Endothelial cell of umbilical vein (primary cell): ENCODE measurements at regions not wholly inside any gene's neighbourhood (a gene's known extent, or its start where the extent isn't known, plus 50 kb on each side); places are given as distances from the start of the nearest gene placed in this dataset.

Source experiments
- BruUV-seq: library from RNA; stranded (reverse); fragments of 400-500 nt; replicated peaks from 2 replicates; lab custom pipeline; 2021; lab: Mats Ljungman, UMichigan
- CTCF ChIA-PET: fragments of 300-600, 350-600 bp; sonication (Branson Sonifier 250); formaldehyde crosslinking; loops from one replicate; lab custom pipeline; 2021; ENCODE audit warnings: antibody characterized with exemption, inconsistent platforms; lab: Charles Lee
- POLR2A ChIA-PET: fragments of 300-600, 350-600 bp; sonication (Branson Sonifier 250); formaldehyde crosslinking; loops from one replicate; lab custom pipeline; 2021; ENCODE audit warnings: antibody characterized with exemption, inconsistent platforms; lab: Charles Lee
- DNase-seq: peaks from one replicate; pipeline ENCODE4 v3.0.0-alpha.2; 2011; ENCODE audit warnings: low read depth, low spot score
- FAIRE-seq: peaks from 2 replicates; lab custom pipeline; 2011; peaks lifted over from hg19 to GRCh38; lab: Jason Lieb, UNC
- H2AFZ ChIP-seq: 2 replicates; pipeline ENCODE4 v1.6.0; 2012; ENCODE audit warnings: low read depth, low read length, control low read depth, inconsistent platforms
- H3K27ac ChIP-seq: 2 replicates; pipeline ENCODE4 v1.5.1; 2011; ENCODE audit warnings: low read depth, mild to moderate bottlenecking, control low read depth, low read length, moderate library complexity; ENCODE audit not compliant: insufficient read depth
- H3K27me3 ChIP-seq, 2 experiments: 2 replicates each; pipeline versions ENCODE4 v1.6.0 to v1.6.1; 2011; ENCODE audit warnings: low read length in 2 of 2, mixed read lengths in 1 of 2; ENCODE audit not compliant: control insufficient read depth in 2 of 2, insufficient read depth in 2 of 2
- H3K36me3 ChIP-seq, 2 experiments: 2 replicates in 1 of 2; 3 replicates in 1 of 2; pipeline ENCODE4 v1.5.1; 2011; ENCODE audit warnings: low read length in 2 of 2, mild to moderate bottlenecking in 1 of 2, moderate library complexity in 1 of 2; ENCODE audit not compliant: control insufficient read depth in 2 of 2, insufficient read depth in 2 of 2; ENCODE audit errors: extremely low read depth in 1 of 2
- H3K4me1 ChIP-seq: 3 replicates; pipeline ENCODE4 v1.5.1; 2011; ENCODE audit warnings: mild to moderate bottlenecking, low read length; ENCODE audit not compliant: control insufficient read depth, insufficient read depth; ENCODE audit errors: extremely low read depth
- H3K4me2 ChIP-seq: 2 replicates; pipeline ENCODE4 v1.6.1; 2011; ENCODE audit warnings: low read length, control low read depth, mixed read lengths; ENCODE audit not compliant: insufficient read depth
- H3K4me3 ChIP-seq, 3 experiments: fragments of 200-600 bp in 1 of 3; sonication (generic), shearing (Covaris generic) in 1 of 3; replicated peaks in 1 of 3; 2 replicates each; pipeline ENCODE4 v1.5.1; 2011 to 2016; ENCODE audit warnings: control low read depth in 3 of 3, low read length in 3 of 3, mild to moderate bottlenecking in 2 of 3, inconsistent platforms in 1 of 3, low read depth in 1 of 3, moderate library complexity in 1 of 3; ENCODE audit not compliant: insufficient read depth in 1 of 3
- H3K79me2 ChIP-seq: 2 replicates; pipeline ENCODE4 v1.6.0; 2012; ENCODE audit warnings: low read length, inconsistent platforms; ENCODE audit not compliant: control insufficient read depth, insufficient read depth
- H3K9ac ChIP-seq: replicated peaks from 2 replicates; pipeline ENCODE3; 2011; ENCODE audit warnings: low read length, control low read depth; ENCODE audit not compliant: insufficient read depth; ENCODE audit errors: extremely low read depth
- H3K9me1 ChIP-seq: replicated peaks from 3 replicates; pipeline ENCODE4 v1.6.0; 2011; ENCODE audit warnings: mild to moderate bottlenecking, low read length; ENCODE audit not compliant: control insufficient read depth, insufficient read depth; ENCODE audit errors: extremely low read depth
- H3K9me3 ChIP-seq: replicated peaks from 2 replicates; pipeline ENCODE4 v1.5.1; 2012; ENCODE audit warnings: low read length, inconsistent platforms; ENCODE audit not compliant: control insufficient read depth, insufficient read depth
- H4K20me1 ChIP-seq: replicated peaks from 2 replicates; pipeline ENCODE3; 2011; ENCODE audit warnings: mild to moderate bottlenecking, low read length; ENCODE audit not compliant: control insufficient read depth, insufficient read depth; ENCODE audit errors: extremely low read depth
- CTCF ChIP-seq, 2 donors: IDR thresholded peaks; 1 replicate in 1 of 2; 2 replicates in 1 of 2; pipeline ENCODE4 v1.5.1; 2011; ENCODE audit warnings: low read length in 2 of 2, mild to moderate bottlenecking in 2 of 2, moderate library complexity in 2 of 2, control low read depth in 1 of 2, inconsistent platforms in 1 of 2, low read depth in 1 of 2; ENCODE audit not compliant: insufficient read depth in 1 of 2; ENCODE audit errors: extremely low read depth in 1 of 2
- FOS ChIP-seq: IDR thresholded peaks from 2 replicates; pipeline ENCODE4 v1.6.1; 2011; ENCODE audit warnings: mild to moderate bottlenecking, low read length, moderate library complexity, borderline replicate concordance; ENCODE audit not compliant: insufficient read depth
- JUN ChIP-seq: IDR thresholded peaks from 2 replicates; pipeline ENCODE4 v1.6.1; 2011; ENCODE audit warnings: borderline replicate concordance, low read depth; ENCODE audit not compliant: insufficient read length, insufficient read depth
- MYC ChIP-seq: IDR thresholded peaks from one replicate; pipeline ENCODE4 v1.6.1; 2011; ENCODE audit warnings: mild to moderate bottlenecking, low read depth, low read length
- POLR2A ChIP-seq: IDR thresholded peaks from 2 replicates; pipeline ENCODE4 v1.6.1; 2012; ENCODE audit warnings: low read depth, mild to moderate bottlenecking, control low read depth, low read length
- dilution Hi-C: fragments of 300-500 bp; cut with MboI; formaldehyde crosslinking; loops from one replicate; pipeline ENCODE4 v1.15.0; 2019; ENCODE audit warnings: low sequenced_read_pairs; ENCODE audit not compliant: extremely low pct_ligation_motif_present
- intact Hi-C: fragments of 100-400 bp; cut with micrococcal nuclease; formaldehyde crosslinking; loops from one replicate; pipeline ENCODE4 v1.10.0; 2022
- TF ChIP-seq, protein P1 (sequence below): IDR thresholded peaks from 2 replicates; pipeline ENCODE4 v1.6.1; 2011; ENCODE audit not compliant: insufficient read depth, insufficient read length

GRCh38 chr4:32172761-32173160 lies 1452.6 kb downstream of the PCDH7 start:
- Histone ChIP-seq H3K4me3 (no peak overlapping the region), H3K79me2 (no peaks in the 10 kb centered on the region), H3K27ac (no peak overlapping the region), H4K20me1 (no peaks in the 10 kb centered on the region), H3K9me3 (no peaks in the 10 kb centered on the region), H3K27me3 (no peaks in the 10 kb centered on the region), H3K36me3 (no peaks in the 10 kb centered on the region), H3K9me1 (no peaks in the 10 kb centered on the region), H3K4me1 (peaks cover 5% of the 10 kb centered on the region), H3K4me2 (no peak overlapping the region), H3K9ac (no peak overlapping the region), H2AFZ (no peak overlapping the region)
- ChIA-PET POLR2A (no interaction called here), CTCF (no interaction called here)
- TF ChIP-seq JUN (no peak), FOS (peak; percentile 21)
- dilution Hi-C loops (no loop called here), intact Hi-C loops (no loop called here)
- DNase-seq (peak; percentile 41), FAIRE-seq (no peak)
- no TSS peak for BruUV-seq

- no peak overlapping the region for H3K4me2 ChIP-seq
- ChIA-PET POLR2A (no interaction called here), CTCF (no interaction called here)
- H3K79me2 ChIP-seq: no peaks in the 10 kb centered on the region
- H2AFZ ChIP-seq: no peak overlapping the region
- DNase-seq (no peak), FAIRE-seq (no peak)
- no peaks in the 10 kb centered on the region for H3K4me1 ChIP-seq
- intact Hi-C loops (no loop called here), dilution Hi-C loops (no loop called here)
- TF ChIP-seq POLR2A (no peak), FOS (no peak), CTCF (IDR thresholded peaks at IDR 0.05; ENCODE audit: extremely low read depth in 1 of 2, insufficient read depth in 1 of 2, low read depth in 1 of 2, low read length in 2 of 2) (no peak), JUN (no peak), MYC (no peak)
- TF ChIP-seq, protein P1, sequence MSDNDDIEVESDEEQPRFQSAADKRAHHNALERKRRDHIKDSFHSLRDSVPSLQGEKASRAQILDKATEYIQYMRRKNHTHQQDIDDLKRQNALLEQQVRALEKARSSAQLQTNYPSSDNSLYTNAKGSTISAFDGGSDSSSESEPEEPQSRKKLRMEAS: no peak
- H4K20me1 ChIP-seq: no peaks in the 10 kb centered on the region
- H3K36me3 ChIP-seq: no peaks in the 10 kb centered on the region
- H3K9ac ChIP-seq: no peak overlapping the region
- no peaks in the 10 kb centered on the region for H3K9me1 ChIP-seq
- no peaks in the 10 kb centered on the region for H3K27me3 ChIP-seq
- H3K4me3 ChIP-seq: no peak overlapping the region
- no TSS peak for BruUV-seq
- H3K9me3 ChIP-seq: no peaks in the 10 kb centered on the region
- H3K27ac ChIP-seq: no peak overlapping the region
Measured at GRCh38 chr4:32180086-32180485, 1459.9 kb downstream of the PCDH7 start.
